GM12878 (cell line): ENCODE measurements at regions not wholly inside any gene's neighbourhood (a gene's known extent, or its start where the extent isn't known, plus 50 kb on each side); places are given as distances from the start of the nearest gene placed in this dataset.

ENCODE experiments used
- ATAC-seq: fragments of 200-7000 bp; cut with Tn5 transposase; 3 replicates; pipeline ENCODE4 v1.9.1; 2020; ENCODE audit warnings: mild to moderate bottlenecking, moderate library complexity
- BruUV-seq: library from RNA; stranded (reverse); fragments of 400-500 nt; replicated peaks from 2 replicates; lab custom pipeline; 2021; lab: Mats Ljungman, UMichigan
- CTCF ChIA-PET: fragments of 300-600 bp; sonication (Branson Sonifier 250); formaldehyde crosslinking; extraction: SDS; loops from one replicate; lab custom pipeline; 2021; ENCODE audit warnings: inconsistent platforms; lab: Yijun Ruan, JAX
- POLR2A ChIA-PET: fragments of 350-600 bp; formaldehyde crosslinking; extraction: SDS; loops from one replicate; lab custom pipeline; 2021; ENCODE audit warnings: inconsistent platforms; lab: Charles Lee
- RAD21 ChIA-PET: fragments of 300-600 bp; sonication (Branson Sonifier 250); formaldehyde crosslinking; loops from one replicate; lab custom pipeline; 2023; ENCODE audit warnings: antibody characterized with exemption; ENCODE audit not compliant: unreplicated experiment; lab: Charles Lee
- SMC1A ChIA-PET: fragments of 300-600 bp; sonication (Branson Sonifier 250); formaldehyde crosslinking; loops from one replicate; lab custom pipeline; 2023; ENCODE audit not compliant: unreplicated experiment, uncharacterized antibody; lab: Charles Lee
- DNase-seq: peaks from one replicate; pipeline ENCODE4 v3.0.0-alpha.2; 2011; ENCODE audit warnings: low read depth, low spot score
- FAIRE-seq: peaks from 3 replicates; lab custom pipeline; 2011; peaks lifted over from hg19 to GRCh38; lab: Jason Lieb, UNC
- H2AFZ ChIP-seq: 2 replicates; pipeline ENCODE4 v1.6.0; 2011; ENCODE audit warnings: low read depth, low read length, control low read depth; ENCODE audit not compliant: control insufficient read depth
- H3K27ac ChIP-seq: 2 replicates; pipeline ENCODE4 v1.5.1; 2011; ENCODE audit warnings: control low read depth; ENCODE audit not compliant: control insufficient read depth, insufficient read depth
- H3K27me3 ChIP-seq, 2 experiments: replicated peaks in 1 of 2; 2 replicates each; pipeline versions ENCODE4 v1.6.0 to v1.6.1; 2011; ENCODE audit warnings: low read length in 1 of 2; ENCODE audit not compliant: control insufficient read depth in 2 of 2, insufficient read depth in 2 of 2
- H3K36me3 ChIP-seq, 2 experiments: 2 replicates each; pipeline ENCODE4 v1.5.1; 2011; ENCODE audit warnings: low read length in 1 of 2; ENCODE audit not compliant: control insufficient read depth in 2 of 2, insufficient read depth in 2 of 2
- H3K4me1 ChIP-seq: 2 replicates; pipeline ENCODE4 v1.6.1; 2011; ENCODE audit warnings: mild to moderate bottlenecking, low read length, moderate library complexity, mixed read lengths; ENCODE audit not compliant: control insufficient read depth, insufficient read depth
- H3K4me2 ChIP-seq: 2 replicates; pipeline ENCODE4 v1.6.0; 2011; ENCODE audit warnings: control low read depth; ENCODE audit not compliant: control insufficient read depth, insufficient read depth
- H3K4me3 ChIP-seq: fragments of 200-600 bp; sonication (generic); 2 replicates; pipeline ENCODE4 v1.5.1; 2016
- H3K79me2 ChIP-seq: 2 replicates; pipeline ENCODE4 v1.6.0; 2011; ENCODE audit warnings: low read length; ENCODE audit not compliant: control insufficient read depth, insufficient read depth
- H3K9ac ChIP-seq: 2 replicates; pipeline ENCODE4 v1.8.0; 2011; ENCODE audit warnings: low read length, control low read depth, mixed read lengths; ENCODE audit not compliant: control insufficient read depth, insufficient read depth
- H3K9me3 ChIP-seq: replicated peaks from 3 replicates; pipeline ENCODE4 v1.5.1; 2011; ENCODE audit warnings: mild to moderate bottlenecking, low read length; ENCODE audit not compliant: control insufficient read depth, insufficient read depth
- H4K20me1 ChIP-seq: 2 replicates; pipeline ENCODE4 v1.6.0; 2011; ENCODE audit not compliant: control insufficient read depth, insufficient read depth
- ASH2L ChIP-seq: fragments of 300-600, 200-600 bp; sonication (generic); IDR thresholded peaks from 2 replicates; pipeline ENCODE4 v1.6.1; 2017; ENCODE audit warnings: low read depth, mild to moderate bottlenecking, borderline replicate concordance
- BCL11A ChIP-seq: IDR thresholded peaks from 2 replicates; pipeline ENCODE4 v1.6.1; 2011; ENCODE audit warnings: low read depth, low read length
- JUND ChIP-seq: IDR thresholded peaks from 2 replicates; pipeline ENCODE4 v1.6.1; 2012; ENCODE audit warnings: low read depth, mild to moderate bottlenecking, low read length, improper control_type of control experiment, moderate library complexity
- MYB ChIP-seq: fragments of 150-350 bp; IDR thresholded peaks from 2 replicates; pipeline ENCODE4 v1.6.1; 2014; ENCODE audit warnings: mild to moderate bottlenecking, low read depth, low read length, borderline replicate concordance
- PML ChIP-seq: IDR thresholded peaks from 2 replicates; pipeline ENCODE4 v1.6.1; 2012; ENCODE audit warnings: low read length, inconsistent platforms
- POLR2AphosphoS5 ChIP-seq: IDR thresholded peaks from 2 replicates; pipeline ENCODE4 v1.6.1; 2011; ENCODE audit warnings: mild to moderate bottlenecking, low read length, inconsistent platforms
- RAD21 ChIP-seq: IDR thresholded peaks from 2 replicates; pipeline ENCODE4 v1.6.1; 2011; ENCODE audit warnings: mild to moderate bottlenecking, low read depth, low read length, moderate library complexity; ENCODE audit not compliant: insufficient read depth
- SPI1 ChIP-seq: IDR thresholded peaks from 2 replicates; pipeline ENCODE4 v1.6.1; 2011; ENCODE audit warnings: low read depth, mild to moderate bottlenecking, low read length, moderate library complexity, borderline replicate concordance; ENCODE audit not compliant: insufficient read depth
- TAF1 ChIP-seq: IDR thresholded peaks from 2 replicates; pipeline ENCODE4 v1.6.1; 2011; ENCODE audit warnings: mild to moderate bottlenecking, low read depth, low read length, borderline replicate concordance
- WGBS: methylation state at CpG from one replicate; pipeline ENCODE4 v1.1.6; 2016; ENCODE audit warnings: low lambda C conversion rate; ENCODE audit not compliant: insufficient replicate concordance, insufficient coverage; ENCODE audit errors: missing lambda C conversion rate; 5-methylcytosine and 5-hydroxymethylcytosine counted together
- in situ Hi-C: fragments of 300-500 bp; cut with MboI; formaldehyde crosslinking; loops from 9 replicates; pipeline ENCODE4 v1.14.3; 2018; ENCODE audit warnings: mixed read lengths
- intact Hi-C: fragments of 100-400 bp; cut with micrococcal nuclease; formaldehyde crosslinking; loops from one replicate; pipeline ENCODE4 v1.14.2; 2022; ENCODE audit not compliant: unreplicated experiment
- TF ChIP-seq, protein P1 (sequence below): IDR thresholded peaks from 2 replicates; pipeline ENCODE4 v1.6.1; 2011; ENCODE audit warnings: borderline replicate concordance, low read depth, mild to moderate bottlenecking, moderate library complexity, low read length; ENCODE audit not compliant: insufficient read depth, poor library complexity, severe bottlenecking
- TF ChIP-seq, protein P2 (sequence below): IDR thresholded peaks from 2 replicates; pipeline ENCODE4 v1.6.1; 2012; ENCODE audit warnings: low read depth, low read length, improper control_type of control experiment
- TF ChIP-seq, protein P3 (sequence below): fragments of 450-650 bp; IDR thresholded peaks from 2 replicates; pipeline ENCODE4 v1.6.1; 2017; ENCODE audit warnings: antibody characterized with exemption, mild to moderate bottlenecking, moderate library complexity

DNA sequence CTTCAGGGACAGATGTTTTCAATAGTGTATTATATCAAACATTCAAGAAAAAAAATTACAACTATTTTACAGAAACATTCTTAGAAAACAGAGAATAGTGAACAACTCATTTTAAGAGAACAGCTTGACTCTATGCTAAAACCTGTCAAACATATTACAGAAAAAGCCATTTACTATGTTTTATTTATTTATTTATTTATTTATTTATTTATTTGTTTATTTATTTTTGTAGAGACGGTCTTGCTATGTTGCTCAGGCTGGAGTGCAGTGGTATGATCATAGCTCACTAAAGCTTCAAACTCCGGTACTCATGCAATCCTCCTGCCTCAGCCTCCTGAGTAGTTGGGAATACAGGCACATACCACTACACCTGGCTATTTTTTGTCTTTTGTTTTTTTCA lies 317.9 kb upstream of the HTR1E start:
- in situ Hi-C loops: no loop called here
- WGBS: 19% methylated on average over 2 of the region's 2 CpGs
- FAIRE-seq: no peak

More for the DNA sequence above, 317.9 kb upstream of the HTR1E start:
- no peak for DNase-seq
- H3K36me3 ChIP-seq: no peaks in the 10 kb centered on the region
- TF ChIP-seq, protein P1, sequence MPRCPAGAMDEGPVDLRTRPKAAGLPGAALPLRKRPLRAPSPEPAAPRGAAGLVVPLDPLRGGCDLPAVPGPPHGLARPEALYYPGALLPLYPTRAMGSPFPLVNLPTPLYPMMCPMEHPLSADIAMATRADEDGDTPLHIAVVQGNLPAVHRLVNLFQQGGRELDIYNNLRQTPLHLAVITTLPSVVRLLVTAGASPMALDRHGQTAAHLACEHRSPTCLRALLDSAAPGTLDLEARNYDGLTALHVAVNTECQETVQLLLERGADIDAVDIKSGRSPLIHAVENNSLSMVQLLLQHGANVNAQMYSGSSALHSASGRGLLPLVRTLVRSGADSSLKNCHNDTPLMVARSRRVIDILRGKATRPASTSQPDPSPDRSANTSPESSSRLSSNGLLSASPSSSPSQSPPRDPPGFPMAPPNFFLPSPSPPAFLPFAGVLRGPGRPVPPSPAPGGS: no peak
- TF ChIP-seq JUND (no peak), TAF1 (no peak), POLR2AphosphoS5 (no peak), BCL11A (no peak), ASH2L (no peak), MYB (no peak), PML (no peak), RAD21 (no peak), SPI1 (no peak)
- TF ChIP-seq, protein P2, sequence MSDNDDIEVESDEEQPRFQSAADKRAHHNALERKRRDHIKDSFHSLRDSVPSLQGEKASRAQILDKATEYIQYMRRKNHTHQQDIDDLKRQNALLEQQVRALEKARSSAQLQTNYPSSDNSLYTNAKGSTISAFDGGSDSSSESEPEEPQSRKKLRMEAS: no peak
- TF ChIP-seq, protein P3, sequence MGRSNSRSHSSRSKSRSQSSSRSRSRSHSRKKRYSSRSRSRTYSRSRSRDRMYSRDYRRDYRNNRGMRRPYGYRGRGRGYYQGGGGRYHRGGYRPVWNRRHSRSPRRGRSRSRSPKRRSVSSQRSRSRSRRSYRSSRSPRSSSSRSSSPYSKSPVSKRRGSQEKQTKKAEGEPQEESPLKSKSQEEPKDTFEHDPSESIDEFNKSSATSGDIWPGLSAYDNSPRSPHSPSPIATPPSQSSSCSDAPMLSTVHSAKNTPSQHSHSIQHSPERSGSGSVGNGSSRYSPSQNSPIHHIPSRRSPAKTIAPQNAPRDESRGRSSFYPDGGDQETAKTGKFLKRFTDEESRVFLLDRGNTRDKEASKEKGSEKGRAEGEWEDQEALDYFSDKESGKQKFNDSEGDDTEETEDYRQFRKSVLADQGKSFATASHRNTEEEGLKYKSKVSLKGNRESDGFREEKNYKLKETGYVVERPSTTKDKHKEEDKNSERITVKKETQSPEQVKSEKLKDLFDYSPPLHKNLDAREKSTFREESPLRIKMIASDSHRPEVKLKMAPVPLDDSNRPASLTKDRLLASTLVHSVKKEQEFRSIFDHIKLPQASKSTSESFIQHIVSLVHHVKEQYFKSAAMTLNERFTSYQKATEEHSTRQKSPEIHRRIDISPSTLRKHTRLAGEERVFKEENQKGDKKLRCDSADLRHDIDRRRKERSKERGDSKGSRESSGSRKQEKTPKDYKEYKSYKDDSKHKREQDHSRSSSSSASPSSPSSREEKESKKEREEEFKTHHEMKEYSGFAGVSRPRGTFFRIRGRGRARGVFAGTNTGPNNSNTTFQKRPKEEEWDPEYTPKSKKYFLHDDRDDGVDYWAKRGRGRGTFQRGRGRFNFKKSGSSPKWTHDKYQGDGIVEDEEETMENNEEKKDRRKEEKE: no peak
- BruUV-seq: no TSS peak
- H3K4me2 ChIP-seq: no peak overlapping the region
- H3K27ac ChIP-seq: no peak overlapping the region
- no peak overlapping the region for H3K4me3 ChIP-seq
- H2AFZ ChIP-seq: no peak overlapping the region
- intact Hi-C loops: no loop called here
- no peaks in the 10 kb centered on the region for H3K27me3 ChIP-seq
- RAD21 ChIA-PET: no interaction called here
- no peaks in the 10 kb centered on the region for H4K20me1 ChIP-seq
- ATAC-seq: no peak
- H3K79me2 ChIP-seq: no peaks in the 10 kb centered on the region
- POLR2A ChIA-PET: no interaction called here
- no peaks in the 10 kb centered on the region for H3K9me3 ChIP-seq
- no peaks in the 10 kb centered on the region for H3K4me1 ChIP-seq
- no peak overlapping the region for H3K9ac ChIP-seq
- SMC1A ChIA-PET: no interaction called here
- CTCF ChIA-PET: no interaction called here
